Endothelial cell of umbilical vein (primary cell): ENCODE measurements at regions not wholly inside any gene's neighbourhood (a gene's known extent, or its start where the extent isn't known, plus 50 kb on each side); places are given as distances from the start of the nearest gene placed in this dataset.

Experiments used
- BruUV-seq: library from RNA; stranded (reverse); fragments of 400-500 nt; replicated peaks from 2 replicates; lab custom pipeline; 2021; lab: Mats Ljungman, UMichigan
- CTCF ChIA-PET: fragments of 300-600, 350-600 bp; sonication (Branson Sonifier 250); formaldehyde crosslinking; loops from one replicate; lab custom pipeline; 2021; ENCODE audit warnings: antibody characterized with exemption, inconsistent platforms; lab: Charles Lee
- POLR2A ChIA-PET: fragments of 300-600, 350-600 bp; sonication (Branson Sonifier 250); formaldehyde crosslinking; loops from one replicate; lab custom pipeline; 2021; ENCODE audit warnings: antibody characterized with exemption, inconsistent platforms; lab: Charles Lee
- DNase-seq: peaks from one replicate; pipeline ENCODE4 v3.0.0-alpha.2; 2011; ENCODE audit warnings: low read depth, low spot score
- FAIRE-seq: peaks from 2 replicates; lab custom pipeline; 2011; peaks lifted over from hg19 to GRCh38; lab: Jason Lieb, UNC
- H2AFZ ChIP-seq: 2 replicates; pipeline ENCODE4 v1.6.0; 2012; ENCODE audit warnings: low read depth, low read length, control low read depth, inconsistent platforms
- H3K27ac ChIP-seq: 2 replicates; pipeline ENCODE4 v1.5.1; 2011; ENCODE audit warnings: low read depth, mild to moderate bottlenecking, control low read depth, low read length, moderate library complexity; ENCODE audit not compliant: insufficient read depth
- H3K27me3 ChIP-seq, 2 experiments: 2 replicates each; pipeline versions ENCODE4 v1.6.0 to v1.6.1; 2011; ENCODE audit warnings: low read length in 2 of 2, mixed read lengths in 1 of 2; ENCODE audit not compliant: control insufficient read depth in 2 of 2, insufficient read depth in 2 of 2
- H3K36me3 ChIP-seq, 2 experiments: 2 replicates in 1 of 2; 3 replicates in 1 of 2; pipeline ENCODE4 v1.5.1; 2011; ENCODE audit warnings: low read length in 2 of 2, mild to moderate bottlenecking in 1 of 2, moderate library complexity in 1 of 2; ENCODE audit not compliant: control insufficient read depth in 2 of 2, insufficient read depth in 2 of 2; ENCODE audit errors: extremely low read depth in 1 of 2
- H3K4me1 ChIP-seq: 3 replicates; pipeline ENCODE4 v1.5.1; 2011; ENCODE audit warnings: mild to moderate bottlenecking, low read length; ENCODE audit not compliant: control insufficient read depth, insufficient read depth; ENCODE audit errors: extremely low read depth
- H3K4me2 ChIP-seq: 2 replicates; pipeline ENCODE4 v1.6.1; 2011; ENCODE audit warnings: low read length, control low read depth, mixed read lengths; ENCODE audit not compliant: insufficient read depth
- H3K4me3 ChIP-seq, 3 experiments: fragments of 200-600 bp in 1 of 3; sonication (generic), shearing (Covaris generic) in 1 of 3; replicated peaks in 1 of 3; 2 replicates each; pipeline ENCODE4 v1.5.1; 2011 to 2016; ENCODE audit warnings: control low read depth in 3 of 3, low read length in 3 of 3, mild to moderate bottlenecking in 2 of 3, inconsistent platforms in 1 of 3, low read depth in 1 of 3, moderate library complexity in 1 of 3; ENCODE audit not compliant: insufficient read depth in 1 of 3
- H3K79me2 ChIP-seq: 2 replicates; pipeline ENCODE4 v1.6.0; 2012; ENCODE audit warnings: low read length, inconsistent platforms; ENCODE audit not compliant: control insufficient read depth, insufficient read depth
- H3K9ac ChIP-seq: replicated peaks from 2 replicates; pipeline ENCODE3; 2011; ENCODE audit warnings: low read length, control low read depth; ENCODE audit not compliant: insufficient read depth; ENCODE audit errors: extremely low read depth
- H3K9me1 ChIP-seq: replicated peaks from 3 replicates; pipeline ENCODE4 v1.6.0; 2011; ENCODE audit warnings: mild to moderate bottlenecking, low read length; ENCODE audit not compliant: control insufficient read depth, insufficient read depth; ENCODE audit errors: extremely low read depth
- H3K9me3 ChIP-seq: replicated peaks from 2 replicates; pipeline ENCODE4 v1.5.1; 2012; ENCODE audit warnings: low read length, inconsistent platforms; ENCODE audit not compliant: control insufficient read depth, insufficient read depth
- H4K20me1 ChIP-seq: replicated peaks from 2 replicates; pipeline ENCODE3; 2011; ENCODE audit warnings: mild to moderate bottlenecking, low read length; ENCODE audit not compliant: control insufficient read depth, insufficient read depth; ENCODE audit errors: extremely low read depth
- EZH2 ChIP-seq: IDR thresholded peaks from 2 replicates; pipeline ENCODE4 v1.6.1; 2012; ENCODE audit warnings: borderline replicate concordance, low read depth, mild to moderate bottlenecking, moderate library complexity, low read length, inconsistent platforms; ENCODE audit not compliant: severe bottlenecking
- FOS ChIP-seq: IDR thresholded peaks from 2 replicates; pipeline ENCODE4 v1.6.1; 2011; ENCODE audit warnings: mild to moderate bottlenecking, low read length, moderate library complexity, borderline replicate concordance; ENCODE audit not compliant: insufficient read depth
- GATA2 ChIP-seq: IDR thresholded peaks from 2 replicates; pipeline ENCODE4 v1.7.0; 2011; ENCODE audit warnings: low read depth, mild to moderate bottlenecking, moderate library complexity, mixed read lengths, low read length; ENCODE audit not compliant: insufficient read length, insufficient read depth
- JUN ChIP-seq: IDR thresholded peaks from 2 replicates; pipeline ENCODE4 v1.6.1; 2011; ENCODE audit warnings: borderline replicate concordance, low read depth; ENCODE audit not compliant: insufficient read length, insufficient read depth
- MAX ChIP-seq: IDR thresholded peaks from 2 replicates; pipeline ENCODE4 v1.6.1; 2011; ENCODE audit not compliant: insufficient read depth, insufficient read length
- MYC ChIP-seq: IDR thresholded peaks from one replicate; pipeline ENCODE4 v1.6.1; 2011; ENCODE audit warnings: mild to moderate bottlenecking, low read depth, low read length
- POLR2A ChIP-seq: IDR thresholded peaks from 2 replicates; pipeline ENCODE4 v1.6.1; 2012; ENCODE audit warnings: low read depth, mild to moderate bottlenecking, control low read depth, low read length
- POLR2AphosphoS5 ChIP-seq: IDR thresholded peaks from 2 replicates; pipeline ENCODE4 v1.6.1; 2012; ENCODE audit warnings: low read depth, mild to moderate bottlenecking, control low read depth, low read length, moderate library complexity; ENCODE audit not compliant: insufficient read depth
- dilution Hi-C: fragments of 300-500 bp; cut with MboI; formaldehyde crosslinking; loops from one replicate; pipeline ENCODE4 v1.15.0; 2019; ENCODE audit warnings: low sequenced_read_pairs; ENCODE audit not compliant: extremely low pct_ligation_motif_present
- intact Hi-C: fragments of 100-400 bp; cut with micrococcal nuclease; formaldehyde crosslinking; loops from one replicate; pipeline ENCODE4 v1.10.0; 2022
- TF ChIP-seq, protein P1 (sequence below), 2 donors: IDR thresholded peaks; 1 replicate in 1 of 2; 2 replicates in 1 of 2; pipeline ENCODE4 v1.5.1; 2011; ENCODE audit warnings: low read length in 2 of 2, mild to moderate bottlenecking in 2 of 2, moderate library complexity in 2 of 2, control low read depth in 1 of 2, inconsistent platforms in 1 of 2, low read depth in 1 of 2; ENCODE audit not compliant: insufficient read depth in 1 of 2; ENCODE audit errors: extremely low read depth in 1 of 2

DNA sequence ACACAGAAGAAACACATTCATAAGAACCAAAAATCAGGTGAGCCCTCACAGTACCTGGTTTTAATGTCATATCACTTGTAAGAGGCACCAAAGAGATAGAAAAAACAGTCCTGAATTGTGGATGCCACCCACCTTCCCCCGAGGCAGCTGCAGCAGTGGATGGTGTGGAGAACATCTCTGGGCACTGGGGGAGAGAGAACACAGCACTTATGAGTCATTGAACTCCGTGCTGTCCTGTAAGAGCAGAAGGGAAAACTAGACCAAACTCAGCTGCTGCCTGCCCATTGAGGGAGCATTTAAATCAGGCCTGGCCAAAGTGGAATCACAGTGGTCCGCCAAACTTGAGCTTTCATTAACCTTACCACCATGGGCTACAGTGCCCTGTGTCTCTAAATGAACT lies 296.2 kb downstream of the SPATA31D1 start:
- Histone ChIP-seq H3K36me3 (no peaks in the 10 kb centered on the region), H3K4me3 (no peak overlapping the region), H3K9me3 (no peaks in the 10 kb centered on the region), H2AFZ (no peak overlapping the region), H3K9me1 (no peaks in the 10 kb centered on the region), H3K4me2 (no peak overlapping the region), H3K27me3 (no peaks in the 10 kb centered on the region), H3K79me2 (no peaks in the 10 kb centered on the region), H3K4me1 (no peaks in the 10 kb centered on the region), H3K9ac (no peak overlapping the region), H4K20me1 (no peaks in the 10 kb centered on the region), H3K27ac (no peak overlapping the region)
- intact Hi-C loops: no loop called here
- ChIA-PET CTCF (no interaction called here), POLR2A (no interaction called here)
- dilution Hi-C loops: no loop called here
- no TSS peak for BruUV-seq
- TF ChIP-seq FOS: no peak
- no peak for TF ChIP-seq MAX
- no peak for TF ChIP-seq EZH2
- no peak for TF ChIP-seq MYC
- TF ChIP-seq POLR2AphosphoS5: no peak
- TF ChIP-seq, protein P1, sequence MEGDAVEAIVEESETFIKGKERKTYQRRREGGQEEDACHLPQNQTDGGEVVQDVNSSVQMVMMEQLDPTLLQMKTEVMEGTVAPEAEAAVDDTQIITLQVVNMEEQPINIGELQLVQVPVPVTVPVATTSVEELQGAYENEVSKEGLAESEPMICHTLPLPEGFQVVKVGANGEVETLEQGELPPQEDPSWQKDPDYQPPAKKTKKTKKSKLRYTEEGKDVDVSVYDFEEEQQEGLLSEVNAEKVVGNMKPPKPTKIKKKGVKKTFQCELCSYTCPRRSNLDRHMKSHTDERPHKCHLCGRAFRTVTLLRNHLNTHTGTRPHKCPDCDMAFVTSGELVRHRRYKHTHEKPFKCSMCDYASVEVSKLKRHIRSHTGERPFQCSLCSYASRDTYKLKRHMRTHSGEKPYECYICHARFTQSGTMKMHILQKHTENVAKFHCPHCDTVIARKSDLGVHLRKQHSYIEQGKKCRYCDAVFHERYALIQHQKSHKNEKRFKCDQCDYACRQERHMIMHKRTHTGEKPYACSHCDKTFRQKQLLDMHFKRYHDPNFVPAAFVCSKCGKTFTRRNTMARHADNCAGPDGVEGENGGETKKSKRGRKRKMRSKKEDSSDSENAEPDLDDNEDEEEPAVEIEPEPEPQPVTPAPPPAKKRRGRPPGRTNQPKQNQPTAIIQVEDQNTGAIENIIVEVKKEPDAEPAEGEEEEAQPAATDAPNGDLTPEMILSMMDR (IDR thresholded peaks at IDR 0.05; ENCODE audit: extremely low read depth in 1 of 2, insufficient read depth in 1 of 2, low read depth in 1 of 2, low read length in 2 of 2): no peak
- TF ChIP-seq JUN: no peak
- no peak for TF ChIP-seq GATA2
- no peak for TF ChIP-seq POLR2A
- FAIRE-seq (no peak), DNase-seq (no peak)
